ENCODE measurements at regions not wholly inside any gene's neighbourhood (a gene's known extent, or its start where the extent isn't known, plus 50 kb on each side); places are given as distances from the start of the nearest gene placed in this dataset.

DNA sequence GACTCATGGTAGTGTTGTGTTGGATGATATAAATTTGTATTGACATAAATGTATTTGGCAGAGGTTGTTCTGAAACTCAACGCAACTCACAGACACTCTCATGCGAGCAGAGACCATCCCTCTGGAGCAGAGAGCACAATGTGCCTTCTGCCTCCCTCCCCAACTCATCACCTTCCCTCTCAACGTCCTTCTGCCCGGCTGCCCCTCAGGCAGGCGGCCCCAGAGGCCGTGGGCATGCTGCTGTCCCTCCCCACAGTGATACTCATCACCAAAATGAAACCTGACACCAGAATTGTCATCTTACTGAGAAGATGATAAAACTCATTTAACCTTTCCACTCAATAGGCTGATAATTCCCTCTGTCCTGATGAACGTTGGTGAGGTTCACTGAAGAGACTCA, 260.6 kb downstream of the ETS1 start:
- DNase-seq = no peak

DNA sequence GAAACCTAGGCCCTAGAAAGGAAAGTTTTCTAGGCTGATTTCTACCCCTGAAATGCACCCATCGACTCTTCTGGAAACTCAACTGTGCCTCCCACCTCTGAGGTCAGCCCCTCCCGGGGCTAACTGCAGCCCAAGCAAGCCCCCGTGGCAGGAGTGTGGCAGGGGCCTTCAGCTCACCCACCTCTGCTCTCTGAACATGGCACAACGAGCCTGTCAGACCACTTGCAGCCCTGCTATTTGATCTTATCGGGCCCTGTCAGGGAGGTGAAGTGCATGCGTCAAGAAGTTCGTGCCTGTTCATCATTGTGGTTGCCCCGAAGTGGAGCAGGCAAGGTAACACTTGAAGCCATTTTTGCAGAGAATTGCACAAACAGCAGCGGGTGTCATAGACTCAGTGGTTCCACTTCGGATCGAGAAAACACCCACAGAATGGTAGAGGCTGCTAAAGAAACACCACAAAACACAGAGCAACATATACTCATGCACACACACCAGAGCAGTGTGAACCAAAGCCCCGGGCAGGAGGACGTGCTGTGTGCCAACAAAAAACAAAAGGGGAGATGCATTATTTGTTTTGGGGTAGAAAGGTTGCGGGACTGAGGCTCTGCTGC, 262.7 kb downstream of the ETS1 start:
- peak; percentile 86 for DNase-seq

DNA sequence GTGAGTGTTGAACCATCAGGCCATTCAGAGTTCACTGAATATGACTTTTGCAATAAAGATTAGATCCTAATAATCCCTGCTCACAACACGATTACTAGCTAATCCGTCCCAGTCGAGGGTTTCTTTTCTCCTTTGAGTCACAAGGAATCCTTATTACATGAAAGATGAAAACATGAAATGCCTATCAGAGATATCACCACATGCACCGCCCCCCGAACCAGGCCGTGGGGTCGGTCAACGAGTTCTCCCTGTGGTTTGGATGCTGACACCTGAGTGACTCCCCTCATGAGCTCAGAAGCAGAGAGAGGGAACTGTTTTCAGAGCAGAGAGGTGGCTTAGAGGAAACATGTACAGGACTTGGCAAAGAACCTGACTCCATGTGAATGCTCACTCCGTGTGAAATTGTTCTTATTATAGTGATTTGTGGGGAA, 263.3 kb downstream of the ETS1 start:
- peak; percentile 67 for DNase-seq

DNA sequence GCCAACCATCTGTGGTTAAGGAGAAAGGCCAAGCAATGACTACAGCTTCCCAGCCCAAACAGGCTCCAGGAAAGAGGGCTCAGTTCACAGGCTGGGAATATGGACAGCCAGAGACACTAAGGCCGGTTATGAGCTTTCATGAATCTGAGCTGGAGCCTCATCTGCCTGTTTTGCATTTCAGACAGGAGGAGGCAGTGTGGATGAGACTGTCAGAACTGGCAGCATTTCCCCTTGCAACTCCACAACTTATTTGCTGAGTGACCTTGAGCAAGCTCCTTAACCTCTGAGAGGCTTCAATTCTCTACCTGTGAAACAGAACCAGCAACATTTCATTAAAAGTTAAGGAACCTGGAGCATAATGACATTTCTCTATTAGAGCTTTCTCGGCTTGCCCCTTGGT, 264.0 kb downstream of the ETS1 start:
- no peak for DNase-seq

DNA sequence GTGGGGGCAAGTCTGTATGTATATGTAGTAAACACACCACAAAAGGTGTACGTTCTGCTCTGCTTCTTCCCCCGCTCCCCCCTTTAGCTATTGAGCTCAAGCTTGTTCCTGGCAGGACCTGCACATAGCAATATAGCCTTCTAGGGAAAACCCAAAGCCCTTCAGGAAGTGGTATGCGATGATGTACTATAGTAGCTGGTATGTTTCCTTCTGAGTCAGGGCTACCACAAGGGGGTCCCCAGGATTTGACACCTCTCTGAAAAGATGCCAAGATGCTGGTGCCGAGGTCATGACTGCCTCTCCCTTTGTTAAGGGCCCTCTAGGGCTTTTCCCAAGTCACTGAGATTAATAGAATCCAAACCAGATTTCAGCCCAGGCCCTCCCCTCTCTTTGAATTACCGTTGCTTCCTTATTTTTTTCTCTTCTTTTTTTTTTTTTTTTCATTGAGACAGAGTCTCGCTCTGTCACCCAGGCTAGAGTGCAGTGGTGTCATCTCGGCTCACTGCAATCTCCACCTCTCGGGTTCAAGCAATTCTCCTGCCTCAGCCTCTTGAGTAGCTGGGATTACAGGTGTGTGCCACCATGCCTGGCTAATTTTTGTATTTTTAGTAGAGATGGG, 268.4 kb downstream of the ETS1 start:
- peak; percentile 84 for DNase-seq

DNA sequence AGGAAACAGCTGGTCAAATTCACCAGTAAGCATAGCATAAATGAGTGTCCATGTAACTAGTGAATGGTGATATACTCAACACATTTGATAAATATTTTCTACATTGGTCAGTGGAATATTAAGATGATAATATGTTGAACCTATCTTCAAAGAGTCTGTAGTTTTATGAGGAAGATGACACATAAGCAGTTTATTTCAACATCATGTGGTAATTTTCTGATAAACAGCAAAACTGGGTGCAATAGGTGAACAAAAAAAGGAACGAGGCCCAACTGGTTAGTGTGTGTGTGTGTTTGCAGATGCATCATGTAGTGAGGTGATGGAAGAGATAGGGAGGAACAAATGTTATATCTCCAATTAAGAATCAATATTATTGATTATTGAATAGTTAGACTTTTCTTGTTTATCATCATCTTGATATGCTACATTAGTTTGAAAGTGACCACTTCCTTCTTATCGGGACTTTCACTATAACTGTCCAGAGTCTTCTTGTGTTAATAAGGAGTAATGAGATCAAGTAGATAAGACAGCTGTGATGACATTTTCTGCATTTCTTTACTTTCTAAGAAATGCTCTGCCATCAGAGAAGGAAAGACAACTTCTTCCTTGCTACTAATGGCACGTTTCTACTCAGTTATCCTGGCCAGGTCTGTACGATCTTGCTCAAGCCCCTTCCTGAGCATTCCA, 270.7 kb downstream of the ETS1 start:
- DNase-seq = no peak

DNA sequence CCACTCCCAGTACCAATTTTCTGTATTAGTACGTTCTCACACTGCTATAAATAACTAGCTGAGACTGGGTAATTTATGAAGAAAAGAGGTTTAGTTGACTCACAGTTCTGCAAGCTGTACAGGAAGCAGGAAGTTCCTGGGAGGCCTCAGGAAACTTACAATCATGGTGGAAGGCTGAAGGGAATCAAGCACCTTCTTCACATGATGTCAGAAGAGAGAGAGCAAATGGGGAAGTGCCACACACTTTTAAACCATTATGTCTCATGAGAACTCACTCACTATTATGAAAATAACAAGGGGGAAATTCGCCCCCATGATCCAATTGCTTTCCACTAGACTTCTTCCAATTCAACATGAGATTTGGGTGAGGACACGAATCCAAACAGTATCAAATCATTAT, 271.4 kb downstream of the ETS1 start:
- DNase-seq = no peak

DNA sequence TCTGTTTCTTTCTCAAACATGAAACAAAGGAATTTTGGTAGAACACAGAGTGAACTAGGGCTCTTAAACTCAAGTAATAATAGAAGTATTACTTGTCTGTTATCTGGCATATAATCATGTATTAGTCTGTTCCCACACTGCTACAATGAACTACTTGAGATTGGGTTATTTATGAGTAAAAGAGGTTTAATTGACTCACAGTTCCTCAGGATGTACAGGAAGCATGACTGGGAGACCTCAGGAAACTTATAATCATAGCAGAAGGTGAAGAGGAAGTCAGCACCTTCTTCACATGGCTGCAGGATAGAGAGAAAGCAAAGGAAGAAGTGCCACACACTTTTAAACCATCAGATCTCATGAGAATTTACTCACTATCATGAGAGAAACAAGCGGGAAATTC, 273.4 kb downstream of the ETS1 start:
- DNase-seq = no peak

DNA sequence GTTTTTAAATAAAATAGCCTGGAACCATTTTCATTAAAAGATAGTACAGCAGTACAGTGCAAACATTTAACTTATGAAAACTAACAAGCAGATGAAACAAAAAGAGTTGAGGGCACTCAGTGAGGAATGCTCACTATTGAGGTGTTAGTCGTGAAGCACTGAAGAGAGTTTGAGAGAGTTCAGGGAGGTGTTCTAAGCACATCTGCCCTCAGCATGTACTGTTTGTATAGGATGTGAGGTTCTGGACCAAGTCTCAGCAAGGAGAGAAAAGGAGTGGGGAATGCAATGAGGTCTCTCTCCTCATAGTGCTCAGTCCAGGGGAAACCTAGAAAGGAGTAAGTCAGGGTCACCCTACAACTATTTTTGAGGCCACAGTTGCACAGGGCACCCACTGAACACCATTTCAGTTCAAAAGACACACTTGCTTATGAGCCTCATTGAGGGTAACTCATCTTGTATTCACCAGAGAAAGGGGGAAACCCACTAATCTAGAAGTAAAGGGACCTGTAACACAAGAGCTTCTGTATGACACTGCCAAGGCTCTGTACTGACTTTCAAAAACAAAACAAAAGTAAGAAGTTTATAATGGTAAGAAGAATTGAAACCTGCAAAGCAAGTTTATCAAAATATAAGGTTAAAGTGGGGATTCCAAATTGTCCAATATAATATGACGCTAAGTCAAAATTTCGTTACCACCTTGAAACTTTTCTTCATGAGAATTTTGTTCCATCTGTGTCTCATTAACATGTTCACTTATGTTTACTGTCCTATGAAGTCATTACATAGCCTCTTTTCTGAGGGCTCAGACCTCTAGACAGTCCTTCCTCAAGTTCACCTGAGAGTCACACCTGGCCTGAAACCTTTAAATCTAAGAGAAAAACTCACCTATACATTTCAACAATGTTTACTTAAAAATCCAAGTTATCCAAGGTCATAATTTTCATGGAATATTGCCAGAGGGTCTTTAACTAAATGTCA, 275.3 kb downstream of the ETS1 start:
- no peak for DNase-seq

DNA sequence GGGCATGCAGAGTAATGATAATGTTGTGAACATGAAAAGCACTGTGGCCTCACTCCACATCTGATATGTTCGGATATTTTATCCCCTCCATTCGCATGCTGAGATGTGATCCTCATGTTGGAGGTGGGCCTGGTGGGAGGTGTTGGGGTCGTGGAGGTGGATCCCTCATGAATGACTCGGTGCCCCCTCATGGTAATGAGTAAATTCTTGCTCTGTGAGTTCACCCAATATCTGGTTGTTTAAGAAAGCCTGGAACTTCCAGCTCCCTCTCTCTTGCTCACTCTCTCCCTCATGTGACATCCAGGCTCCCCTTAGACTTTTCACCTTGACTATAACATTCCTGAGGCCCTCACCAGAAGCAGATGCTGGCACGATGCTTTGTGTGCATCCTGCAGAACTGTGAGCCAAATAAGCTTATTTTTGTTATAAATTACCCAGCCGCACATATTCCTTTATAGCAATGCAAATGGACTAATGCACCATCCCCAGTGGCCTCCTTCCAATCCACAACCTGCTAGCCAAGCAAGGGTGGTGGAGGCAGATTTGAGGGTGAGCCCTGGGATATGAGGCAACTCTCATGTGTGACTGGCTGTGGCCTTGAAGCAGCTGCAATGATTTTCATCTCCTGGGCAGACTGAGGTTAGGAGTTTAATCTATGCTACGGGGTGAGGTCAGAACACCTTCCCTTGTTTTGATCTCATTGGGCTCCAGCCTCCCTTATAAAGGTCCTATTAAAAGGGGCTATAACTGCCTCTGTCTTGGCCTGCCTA, 276.5 kb downstream of the ETS1 start:
- peak; percentile 46 for DNase-seq

DNA sequence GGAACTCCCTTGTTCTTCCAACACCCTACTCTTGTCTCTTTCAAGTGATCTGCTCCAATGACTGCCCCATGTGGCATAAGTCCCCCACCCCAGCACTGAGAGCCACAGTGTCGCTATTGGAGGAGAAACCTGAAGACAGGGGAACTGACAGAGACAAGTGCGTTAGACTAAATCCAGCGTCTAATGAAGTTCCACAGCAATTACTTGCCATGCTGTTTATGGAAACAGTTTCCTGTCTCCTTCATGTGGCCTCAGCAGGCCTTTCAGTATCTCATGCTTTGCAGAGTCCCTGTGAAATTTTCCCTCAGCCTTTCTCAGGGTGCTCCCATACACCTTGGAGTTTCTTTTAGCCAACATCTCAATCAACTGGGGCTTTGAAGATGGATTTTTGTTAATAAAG, 277.4 kb downstream of the ETS1 start:
- DNase-seq = no peak

DNA sequence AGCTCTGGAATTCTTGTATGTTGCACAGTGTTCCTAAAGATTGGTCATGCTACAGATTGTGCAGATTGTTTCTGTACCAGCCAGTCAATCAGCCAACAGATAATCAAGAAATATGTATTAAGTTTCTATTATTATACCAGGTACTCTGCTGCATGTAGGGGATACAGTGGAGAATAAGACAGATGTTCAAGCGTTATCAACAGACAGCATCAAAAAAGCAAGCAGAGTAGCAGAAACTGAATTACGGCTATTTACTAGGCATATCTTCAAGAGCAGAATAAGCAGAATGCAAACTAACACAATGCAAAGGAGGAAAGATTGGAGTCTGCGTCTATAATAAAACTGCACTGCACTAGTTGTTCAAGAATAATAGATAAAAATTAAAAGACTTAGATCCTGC, 278.6 kb downstream of the ETS1 start:
- no peak for DNase-seq

DNA sequence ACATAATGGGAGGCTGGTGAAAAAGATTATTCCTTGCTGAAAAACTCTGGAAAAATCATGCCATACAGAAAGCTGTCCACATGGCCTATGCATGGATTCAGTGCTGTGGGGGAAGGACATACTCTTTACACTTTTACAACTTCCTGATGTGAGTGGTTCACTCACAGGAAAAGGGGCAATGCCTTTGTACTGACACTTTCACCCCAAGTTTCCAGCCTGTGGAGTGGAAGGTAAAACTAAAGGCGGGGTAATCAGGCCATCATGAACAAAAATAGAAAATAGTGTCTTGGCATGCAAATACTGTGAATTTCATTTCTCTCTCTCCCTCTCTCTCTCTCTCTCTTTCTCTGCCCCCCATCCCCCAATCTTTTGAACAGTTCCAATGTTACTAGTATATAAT, 281.8 kb downstream of the ETS1 start:
- DNase-seq = no peak

DNA sequence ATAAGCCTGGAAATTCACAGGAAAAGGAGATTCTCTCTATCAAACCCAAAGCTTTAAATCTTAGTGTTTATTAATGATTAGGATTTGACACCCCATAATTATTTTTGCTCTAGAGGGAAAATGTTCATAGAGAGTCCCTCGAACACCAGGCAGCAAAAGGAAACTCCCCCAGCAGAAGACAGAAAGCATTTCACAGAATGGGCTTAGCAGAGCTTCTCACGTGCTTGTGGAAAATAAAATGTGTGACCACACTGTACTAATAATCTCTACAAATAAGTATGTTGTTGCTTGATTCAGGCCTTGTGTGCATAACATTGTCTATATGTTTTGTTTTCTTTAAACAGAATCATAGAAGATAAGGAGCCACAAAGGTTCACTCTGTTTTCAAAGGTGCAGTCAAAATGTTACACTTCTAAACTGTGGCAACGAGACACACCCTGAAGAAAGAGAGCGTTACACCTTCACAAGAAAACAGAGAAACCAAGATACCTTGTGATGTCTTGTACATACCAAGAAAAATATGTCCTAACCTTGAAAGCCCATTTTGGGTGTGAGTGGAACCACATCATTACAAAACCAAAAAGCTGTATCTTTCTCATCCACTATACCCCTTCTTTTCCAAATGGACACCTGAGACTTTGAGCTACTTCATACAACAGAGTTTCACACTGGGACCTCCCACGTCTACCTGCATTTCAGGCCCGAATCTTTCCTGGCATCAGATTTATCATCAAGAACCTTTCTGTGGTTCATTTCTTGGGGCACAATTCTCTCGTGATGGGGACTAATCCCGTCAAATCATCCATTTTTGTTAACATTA, 282.5 kb downstream of the ETS1 start:
- no peak for DNase-seq

DNA sequence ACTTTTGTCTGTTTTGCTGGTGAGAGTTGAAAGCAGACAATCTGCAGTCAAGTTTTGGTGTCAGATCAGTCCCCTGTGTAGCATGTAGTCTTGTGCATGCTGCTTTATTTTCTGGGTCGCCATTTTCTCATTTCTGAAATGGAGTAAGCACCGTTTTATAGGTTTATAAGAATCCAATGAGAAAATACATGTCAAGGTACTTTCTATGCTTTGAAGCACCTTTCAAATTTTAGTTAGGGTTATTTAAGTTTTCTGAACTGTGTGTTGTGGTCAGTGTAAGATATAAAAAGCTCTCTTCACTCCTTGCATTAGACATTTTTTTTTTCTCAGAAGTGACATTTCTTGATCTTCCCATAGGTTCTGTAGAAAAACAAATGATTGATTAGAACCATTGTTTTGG, 283.2 kb downstream of the ETS1 start:
- no peak for DNase-seq

DNA sequence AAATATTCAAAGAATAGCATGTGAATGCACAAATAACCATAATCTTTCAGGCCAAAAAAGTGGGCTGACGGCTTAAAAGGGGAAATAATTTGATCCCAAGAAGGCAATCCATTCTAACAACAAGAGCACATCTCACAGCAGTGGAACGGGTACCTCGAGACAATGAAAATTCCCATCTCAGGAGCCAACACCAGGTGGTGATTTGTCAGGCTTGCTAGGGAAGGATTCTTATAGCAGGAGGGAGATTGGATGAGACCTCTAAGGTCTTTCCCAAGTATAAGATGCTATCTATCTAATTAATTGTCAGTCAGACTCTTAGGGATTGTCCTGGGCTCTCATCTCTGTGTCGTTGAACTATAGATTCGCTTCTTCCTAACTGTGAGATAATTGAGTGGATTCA, 284.0 kb downstream of the ETS1 start:
- no peak for DNase-seq

DNA sequence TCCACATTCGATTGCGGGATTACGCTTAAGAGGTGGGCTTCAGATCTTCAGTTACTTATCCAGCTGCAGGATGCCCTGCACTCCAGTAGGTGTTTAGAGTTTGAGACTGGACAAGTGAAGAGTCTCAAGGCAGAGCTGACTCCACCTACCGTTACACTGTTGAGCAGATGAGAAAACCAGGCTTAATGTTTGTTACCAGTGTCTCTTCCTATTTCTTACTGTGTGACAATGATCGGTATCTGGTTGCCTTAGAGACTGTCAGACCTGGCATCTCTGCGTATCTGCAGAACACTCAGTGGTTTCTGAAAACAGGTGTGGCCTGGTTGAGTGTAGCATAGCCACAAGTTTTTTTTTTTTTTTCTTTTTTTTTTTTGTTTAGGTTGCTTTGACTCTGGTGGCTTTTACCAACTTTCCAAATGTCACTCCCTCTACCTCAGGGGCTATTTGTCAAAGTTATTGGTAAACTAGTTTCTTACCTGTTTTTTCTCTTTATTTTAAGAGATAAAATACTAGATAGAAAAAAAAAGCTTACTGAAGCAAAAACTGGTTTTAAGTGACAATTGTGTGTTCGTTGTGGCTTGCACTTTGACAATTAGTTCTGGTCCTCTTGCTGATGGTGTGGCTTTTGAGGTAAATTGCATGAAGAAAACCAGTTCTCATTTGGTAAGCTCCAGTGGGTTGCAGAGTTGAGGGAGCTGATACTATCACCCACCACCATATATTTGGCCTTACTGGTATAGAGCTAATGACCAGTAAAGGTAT, 284.8 kb downstream of the ETS1 start:
- peak; percentile 75 for DNase-seq

DNA sequence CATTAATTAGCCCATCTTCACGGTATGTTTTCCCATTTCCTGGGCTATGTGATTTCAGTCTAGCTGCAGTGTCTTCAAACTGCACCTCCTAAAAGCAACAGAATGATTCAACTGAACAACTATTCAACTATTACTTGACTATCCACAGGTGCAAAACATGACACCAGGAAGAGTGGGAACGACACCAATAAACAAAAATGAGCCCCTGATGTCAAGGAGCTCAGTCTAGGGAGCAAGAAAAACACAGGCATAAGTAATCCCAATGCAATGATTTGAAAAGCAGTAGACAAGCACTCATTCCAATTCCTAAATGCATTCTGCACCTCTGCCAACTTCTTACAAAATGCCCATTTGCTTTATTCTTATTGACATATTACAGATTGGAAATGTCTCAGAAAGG, 285.6 kb downstream of the ETS1 start:
- no peak for DNase-seq

DNA sequence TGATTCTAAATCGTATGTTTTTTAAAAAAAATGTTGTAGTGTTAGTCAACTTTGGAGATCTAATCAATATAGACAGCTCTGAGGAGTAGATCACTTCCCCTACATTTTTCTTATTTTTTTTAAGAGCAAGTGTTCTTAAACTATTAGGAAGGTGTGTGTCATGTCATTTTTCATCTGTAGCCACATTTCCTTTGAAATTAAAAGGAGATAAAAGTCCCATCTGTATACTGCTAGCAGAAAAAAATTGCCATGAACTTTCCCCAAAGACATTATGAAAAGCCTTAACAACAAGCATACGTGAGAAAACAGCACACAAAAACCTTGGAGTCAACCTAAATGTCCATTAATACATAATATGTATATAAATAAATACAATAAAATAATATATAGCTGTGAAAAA, 286.6 kb downstream of the ETS1 start:
- DNase-seq = no peak

DNA sequence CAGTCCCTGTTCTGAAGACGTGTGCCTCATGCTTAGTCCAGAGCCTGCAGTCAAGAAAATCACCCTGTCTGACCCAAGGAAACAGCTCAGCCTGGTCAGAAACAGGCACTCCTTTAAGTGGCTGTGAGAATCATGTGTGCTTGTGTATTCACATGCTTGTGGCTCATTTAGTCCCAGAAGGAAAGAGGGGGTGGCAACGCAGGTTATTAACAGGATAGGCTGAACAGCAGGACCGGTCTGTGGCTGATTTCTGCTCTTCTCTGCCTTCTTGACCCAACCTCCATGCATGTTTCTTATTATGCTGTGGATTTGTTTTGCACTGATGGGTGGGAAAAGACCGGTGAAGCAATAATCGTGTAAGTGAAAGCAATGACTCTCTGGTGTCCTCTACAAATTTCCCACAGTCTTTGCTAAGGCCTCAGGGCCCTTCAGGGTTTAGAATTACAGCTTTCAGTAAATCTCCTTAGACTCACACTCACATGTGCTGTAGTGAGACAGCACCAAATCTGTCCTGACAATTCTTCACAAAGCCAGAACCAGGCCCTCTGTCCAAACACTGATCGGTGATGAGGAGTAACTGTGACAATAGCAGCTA, 288.1 kb downstream of the ETS1 start:
- no peak for DNase-seq
